EL (cell line): ENCODE measurements at regions not wholly inside any gene's neighbourhood (a gene's known extent, or its start where the extent isn't known, plus 50 kb on each side); places are given as distances from the start of the nearest gene placed in this dataset.
"Not testable (repeated sequence)": the region's sequence is repeated elsewhere in the genome, so short reads cannot be mapped to it uniquely, and the experiment has no call there.

Experiments
- DNase-seq: peaks from one replicate; pipeline ENCODE4 v3.0.0-alpha.2; 2016

- no peak for DNase-seq
These were observed 52.1 kb downstream of the ARHGEF18 start for GRCh38 chr19:7400815-7401214.

GRCh38 chr19:7401694-7402093 lies 53.0 kb downstream of the ARHGEF18 start:
- no peak for DNase-seq

DNA sequence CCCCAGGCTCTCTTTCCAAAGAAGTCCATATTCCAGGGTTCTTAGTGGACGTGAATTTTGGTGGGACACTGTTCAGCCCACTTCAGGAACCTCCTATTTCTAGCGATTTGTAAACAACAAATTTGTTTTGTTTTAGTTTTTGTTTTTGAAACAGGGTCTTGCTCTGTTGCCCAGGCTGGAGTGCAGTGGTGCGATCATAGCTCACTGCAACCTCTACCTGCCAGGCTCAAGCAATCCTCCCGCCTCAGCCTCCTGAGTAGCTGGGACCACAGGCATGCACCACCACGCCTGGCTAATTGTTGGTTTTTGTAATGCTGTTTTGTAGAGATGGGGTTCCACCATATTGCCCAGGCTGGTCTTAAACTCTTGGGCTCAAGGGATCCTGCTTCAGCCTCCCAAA lies 56.7 kb downstream of the ARHGEF18 start:
- not testable (repeated sequence) for DNase-seq

- no peak for DNase-seq
These were observed 59.5 kb downstream of the ARHGEF18 start for GRCh38 chr19:7408251-7408650.

- no peak for DNase-seq
These were observed 62.2 kb downstream of the ARHGEF18 start for GRCh38 chr19:7410946-7411345.

GRCh38 chr19:7413629-7414028 lies 64.9 kb downstream of the ARHGEF18 start:
- DNase-seq: no peak

DNA sequence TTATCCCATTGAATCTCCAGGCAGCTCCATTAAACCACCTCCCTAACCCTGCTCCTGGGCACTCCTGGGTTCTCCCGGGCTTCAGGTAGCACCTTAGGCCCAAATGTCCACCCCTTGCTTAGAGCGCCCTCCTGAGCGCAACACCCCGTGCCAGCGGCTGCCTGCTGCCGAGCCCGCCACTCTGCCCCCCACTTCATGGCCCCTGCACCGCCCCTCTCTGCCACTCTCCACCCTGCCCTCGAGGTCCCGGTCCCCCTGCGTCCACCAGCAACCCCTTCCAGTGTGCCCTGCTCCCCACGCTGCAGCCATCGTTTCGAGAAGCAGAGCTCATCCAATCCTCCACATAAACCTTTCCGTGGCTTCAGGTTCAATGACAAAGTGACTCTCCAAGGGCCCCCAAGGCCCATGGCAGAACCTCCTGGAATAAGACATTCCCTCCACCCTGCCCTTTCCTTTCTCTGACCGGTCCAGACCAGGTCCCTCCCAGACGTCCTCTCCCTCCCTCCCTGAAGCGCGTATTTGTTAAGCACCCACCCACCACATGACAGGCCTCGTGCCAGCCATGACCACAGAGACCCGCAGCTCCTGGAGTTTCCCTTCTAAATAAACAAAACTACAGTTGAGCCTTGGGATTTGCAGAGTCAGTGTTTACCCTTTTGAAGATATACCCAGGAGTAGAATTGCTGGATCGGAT lies 66.6 kb downstream of the ARHGEF18 start:
- DNase-seq: no peak

DNA sequence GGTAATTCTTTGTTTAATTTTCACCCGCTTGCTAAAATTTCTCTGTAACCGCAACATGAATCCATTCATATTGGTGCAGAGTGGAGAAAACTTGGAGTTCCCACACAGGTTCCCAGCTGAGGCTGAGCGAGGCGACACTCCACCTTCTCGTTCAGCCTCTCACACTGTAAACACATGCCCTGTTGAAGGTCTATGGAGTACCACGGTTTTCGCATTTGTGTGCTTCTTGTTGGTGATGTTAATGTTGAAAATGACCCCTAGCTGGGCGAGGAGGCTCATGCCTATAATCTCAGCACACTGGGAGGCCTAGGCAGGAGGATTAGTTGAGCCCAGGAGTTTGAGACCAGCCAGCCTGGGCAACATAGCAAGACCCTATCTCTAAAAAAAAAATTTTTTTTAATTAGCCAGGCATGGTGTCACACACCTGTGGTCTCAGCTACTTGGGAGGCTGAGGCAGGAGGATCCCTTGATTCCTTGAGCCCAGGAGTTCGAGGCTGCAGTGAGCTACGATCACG lies 67.2 kb downstream of the ARHGEF18 start:
- no peak for DNase-seq

DNA sequence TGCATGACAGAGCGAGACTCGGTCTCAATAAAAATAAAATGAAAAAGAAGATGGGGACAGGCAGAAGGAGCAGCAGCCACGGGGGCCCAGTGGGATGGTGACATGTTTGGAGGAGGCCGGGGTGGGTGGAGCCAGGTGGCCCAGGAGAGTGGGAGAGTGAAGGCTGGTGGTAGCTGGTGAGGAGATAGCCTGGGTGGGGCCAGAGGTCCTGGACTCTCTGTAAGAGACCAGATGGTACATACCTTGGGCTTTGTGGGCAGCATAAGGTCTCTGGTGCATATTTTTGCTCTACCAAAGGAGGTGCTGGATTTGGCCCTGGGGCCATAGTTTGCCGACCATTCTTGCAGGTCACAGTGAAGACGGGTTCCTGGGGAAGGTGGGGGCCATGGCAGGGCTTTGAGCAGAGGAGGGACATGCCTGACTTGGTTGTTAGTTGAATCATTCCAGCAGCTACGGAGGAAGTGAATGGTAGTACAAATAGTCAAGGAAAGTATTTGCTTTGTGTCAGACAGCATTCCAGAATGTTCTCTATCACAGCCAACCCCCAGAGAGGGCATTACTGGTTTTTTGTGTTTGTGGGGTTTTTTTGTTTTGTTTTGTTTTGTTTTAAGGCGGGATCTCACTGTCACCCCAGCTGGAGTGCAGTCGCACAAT lies 69.1 kb downstream of the ARHGEF18 start:
- DNase-seq: peak; percentile 34

DNA sequence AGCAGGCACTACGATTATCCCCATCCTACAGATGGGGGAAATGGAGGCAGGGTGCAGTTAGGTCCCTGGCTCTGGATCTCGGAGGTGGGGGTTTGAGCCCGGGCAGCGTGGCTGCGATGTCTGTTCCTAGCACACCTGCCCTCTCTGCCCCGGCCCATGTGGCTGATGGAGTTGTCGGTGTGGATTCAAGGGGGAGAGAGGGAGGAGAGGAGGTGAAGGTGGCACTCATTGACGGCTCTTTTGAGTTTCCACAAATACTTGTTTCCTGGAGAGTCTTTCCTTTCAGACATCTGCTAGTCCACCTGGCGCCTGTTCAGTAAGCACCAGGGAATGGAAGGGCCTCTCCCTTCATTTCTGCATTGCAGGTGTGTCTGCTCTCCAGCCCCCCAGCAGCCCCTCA lies 69.9 kb downstream of the ARHGEF18 start:
- DNase-seq: no peak

- no peak for DNase-seq
These were observed 69.7 kb downstream of the PEX11G start for GRCh38 chr19:7419153-7419552.

- DNase-seq: no peak
These were observed 68.9 kb downstream of the PEX11G start for GRCh38 chr19:7419777-7420439.

DNA sequence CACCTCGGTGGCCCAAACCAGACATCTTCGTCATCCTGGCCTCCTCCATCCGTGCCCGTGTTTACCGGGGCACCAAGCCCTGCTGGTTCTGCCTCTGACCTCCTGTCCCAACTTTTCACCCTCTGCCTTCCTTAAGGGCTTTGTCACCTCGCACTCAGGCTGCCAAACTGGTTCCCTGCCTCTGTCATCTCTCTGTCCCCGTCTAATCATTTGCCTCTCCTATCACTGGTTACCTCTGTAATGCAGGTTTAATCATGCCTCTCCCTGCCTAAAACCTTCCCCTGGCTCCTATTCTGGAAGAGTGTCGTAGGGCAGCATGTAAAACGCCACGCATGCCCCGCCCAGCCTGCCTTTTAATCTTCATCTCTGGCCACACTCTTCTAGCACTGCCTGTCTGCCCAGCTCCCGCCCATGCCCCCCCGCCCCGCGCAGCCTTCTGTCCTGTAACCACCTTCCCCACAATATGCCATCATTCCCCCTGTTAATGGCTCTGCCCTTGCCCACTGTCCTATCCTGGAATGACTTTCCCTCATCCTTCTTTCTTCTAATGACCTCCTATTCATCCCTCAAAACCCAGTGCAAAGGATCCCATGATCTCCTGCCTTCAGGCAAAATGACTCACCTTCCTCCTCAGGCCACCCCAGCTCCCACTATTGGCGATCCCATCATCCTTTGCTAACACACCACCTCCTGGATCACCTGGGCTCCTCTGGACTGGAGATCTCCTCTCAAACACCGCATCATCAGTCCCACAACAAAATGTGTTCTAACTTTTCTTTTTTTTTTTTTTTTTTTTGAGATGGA lies 66.7 kb downstream of the PEX11G start:
- DNase-seq: no peak
